ENCODE measurements at regions not wholly inside any gene's neighbourhood (a gene's known extent, or its start where the extent isn't known, plus 50 kb on each side); places are given as distances from the start of the nearest gene placed in this dataset.
"Not testable (repeated sequence)": the region's sequence is repeated elsewhere in the genome, so short reads cannot be mapped to it uniquely, and the experiment has no call there.

DNA sequence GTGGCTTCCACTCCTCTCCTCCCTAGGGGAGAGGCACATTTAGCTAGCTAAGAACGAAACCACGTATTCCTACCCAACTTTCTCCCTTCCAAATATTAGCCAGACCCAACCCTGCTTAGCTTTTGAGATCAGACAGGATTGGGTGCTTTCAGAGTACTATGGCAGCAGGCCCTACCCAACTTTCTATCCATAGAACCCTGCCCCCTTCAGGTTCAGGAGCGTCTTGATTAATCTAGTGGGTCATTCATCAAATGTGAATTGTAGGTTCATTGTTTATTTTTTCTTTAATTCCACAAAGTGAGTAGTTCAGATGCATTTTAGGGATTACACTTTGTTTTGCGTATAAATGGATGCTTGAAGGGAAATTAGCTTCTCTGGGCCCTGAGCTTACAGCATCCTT lies 188.3 kb downstream of the MIB1 start:
- DNase-seq, result no peak

DNA sequence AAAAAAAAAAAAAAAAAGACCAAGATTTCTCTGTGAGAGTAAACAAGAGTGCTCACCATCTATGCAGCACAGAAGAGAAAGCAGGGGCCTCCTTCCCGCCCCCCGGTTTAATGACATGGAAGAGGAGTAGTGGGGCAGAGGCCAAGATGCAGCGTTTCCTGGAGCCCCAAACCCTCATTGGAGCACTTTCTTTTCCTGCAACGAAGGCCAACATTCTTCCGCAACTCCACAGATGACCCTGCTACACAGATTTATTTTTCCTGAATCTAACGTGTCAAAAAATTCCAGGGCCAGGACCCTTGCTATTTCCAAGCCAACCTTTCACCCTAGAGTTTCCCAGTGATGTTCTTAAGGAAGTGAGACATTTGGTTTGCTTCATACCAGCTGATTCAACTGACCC lies 189.6 kb downstream of the MIB1 start:
- no peak for DNase-seq

DNA sequence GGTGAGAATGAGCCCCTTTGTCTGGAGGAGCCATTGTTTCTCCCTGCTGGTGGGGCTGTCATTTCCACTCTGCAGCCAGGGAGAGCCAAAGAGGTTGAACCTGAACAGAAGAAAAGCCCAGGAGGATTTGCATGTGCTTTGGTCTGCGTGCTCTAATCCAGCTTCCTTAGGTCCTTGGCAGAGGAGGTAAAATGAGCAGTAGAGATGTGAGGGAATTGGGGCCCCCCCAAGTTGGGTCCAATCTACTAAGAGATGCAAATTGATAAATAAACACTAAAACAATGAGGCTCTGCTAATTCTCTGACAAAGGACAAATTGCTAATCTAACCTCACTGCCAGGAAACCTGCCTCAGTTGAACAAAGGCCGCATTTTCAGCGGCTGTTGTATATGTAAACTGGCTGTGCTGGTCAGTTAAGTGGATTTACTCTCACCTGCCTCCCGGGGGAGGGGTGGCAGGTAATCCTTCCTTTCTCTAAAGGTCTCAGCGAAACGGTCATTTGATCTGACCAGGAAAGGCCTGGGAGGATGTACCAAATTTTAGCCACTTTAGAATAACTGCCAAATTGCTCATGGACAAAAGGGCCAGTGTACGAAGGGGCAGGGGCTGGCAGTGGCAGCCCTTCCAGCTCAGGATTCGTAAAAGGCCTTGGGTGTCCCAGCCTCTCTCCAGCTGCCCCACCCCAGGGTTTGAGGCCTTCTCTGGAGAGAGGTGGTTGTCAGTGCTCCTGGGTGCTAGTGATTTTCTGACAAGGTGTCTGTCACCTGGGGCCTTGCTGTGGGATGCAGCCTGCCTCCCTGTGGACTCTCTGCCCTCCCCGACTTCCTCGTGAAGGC lies 193.6 kb downstream of the MIB1 start:
- no peak for DNase-seq

DNA sequence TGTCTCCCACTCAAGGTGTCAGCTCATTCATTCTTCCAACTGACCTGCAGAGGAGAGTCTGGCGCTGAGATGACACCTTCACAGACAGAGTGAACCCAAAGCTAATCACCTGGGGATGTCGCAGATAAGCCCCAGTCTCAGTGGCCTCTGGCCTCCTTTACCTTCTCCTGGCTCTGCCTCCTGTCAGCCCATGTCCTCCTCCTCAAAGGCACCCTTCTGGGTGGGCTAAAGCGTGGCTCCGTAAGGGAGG lies 194.1 kb downstream of the MIB1 start:
- DNase-seq, result no peak

DNA sequence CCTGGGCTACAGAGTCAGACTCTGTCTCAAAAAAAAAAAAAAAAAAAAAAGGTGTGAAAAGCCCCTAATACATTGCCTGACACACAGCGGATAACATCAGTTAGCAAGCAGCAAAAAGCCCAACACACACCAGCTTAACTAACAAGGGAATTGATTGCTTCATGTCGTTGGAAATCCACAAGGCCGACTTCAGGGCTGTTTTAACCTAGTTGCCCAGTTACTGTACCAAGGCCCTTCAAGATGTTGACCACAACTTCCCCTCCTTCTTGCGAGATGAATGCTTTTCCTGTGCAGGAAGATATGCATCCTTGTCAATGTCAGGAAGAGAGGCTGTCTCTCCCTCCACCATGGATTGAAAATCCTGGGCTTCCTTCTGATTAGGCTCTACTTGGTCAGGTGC lies 202.9 kb downstream of the MIB1 start:
- no peak for DNase-seq

DNA sequence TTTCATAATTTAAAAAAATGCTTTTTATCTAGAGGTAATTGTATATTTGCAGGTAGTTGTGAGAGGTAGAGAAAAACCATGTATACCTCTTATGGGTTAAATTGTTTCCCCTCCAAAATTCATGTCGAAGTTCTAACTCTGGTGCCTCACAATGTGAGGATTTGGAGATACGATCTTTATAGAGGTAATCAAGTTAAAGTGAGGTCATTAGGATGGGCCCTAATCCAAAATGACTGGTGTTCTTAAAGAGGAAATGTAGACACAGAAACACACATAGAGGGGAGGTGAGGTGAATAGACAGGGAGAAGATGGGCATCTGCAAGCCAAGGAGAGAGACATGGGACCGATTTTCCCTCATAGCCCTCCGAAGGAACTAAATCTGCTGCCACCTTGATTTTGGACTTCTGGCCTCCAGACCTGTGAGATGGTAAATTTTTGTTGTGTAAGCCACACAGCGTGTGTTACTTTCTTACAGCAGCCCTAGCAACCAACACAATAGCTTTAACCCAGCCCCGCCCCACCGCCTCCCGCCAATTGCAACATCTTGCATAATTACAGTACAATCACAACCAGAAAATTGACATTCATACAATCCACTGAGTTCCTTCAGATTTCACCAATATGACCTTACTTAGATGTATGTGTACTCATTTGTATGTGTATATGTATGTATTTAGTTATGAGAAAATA lies 208.9 kb downstream of the MIB1 start:
- no peak for DNase-seq

DNA sequence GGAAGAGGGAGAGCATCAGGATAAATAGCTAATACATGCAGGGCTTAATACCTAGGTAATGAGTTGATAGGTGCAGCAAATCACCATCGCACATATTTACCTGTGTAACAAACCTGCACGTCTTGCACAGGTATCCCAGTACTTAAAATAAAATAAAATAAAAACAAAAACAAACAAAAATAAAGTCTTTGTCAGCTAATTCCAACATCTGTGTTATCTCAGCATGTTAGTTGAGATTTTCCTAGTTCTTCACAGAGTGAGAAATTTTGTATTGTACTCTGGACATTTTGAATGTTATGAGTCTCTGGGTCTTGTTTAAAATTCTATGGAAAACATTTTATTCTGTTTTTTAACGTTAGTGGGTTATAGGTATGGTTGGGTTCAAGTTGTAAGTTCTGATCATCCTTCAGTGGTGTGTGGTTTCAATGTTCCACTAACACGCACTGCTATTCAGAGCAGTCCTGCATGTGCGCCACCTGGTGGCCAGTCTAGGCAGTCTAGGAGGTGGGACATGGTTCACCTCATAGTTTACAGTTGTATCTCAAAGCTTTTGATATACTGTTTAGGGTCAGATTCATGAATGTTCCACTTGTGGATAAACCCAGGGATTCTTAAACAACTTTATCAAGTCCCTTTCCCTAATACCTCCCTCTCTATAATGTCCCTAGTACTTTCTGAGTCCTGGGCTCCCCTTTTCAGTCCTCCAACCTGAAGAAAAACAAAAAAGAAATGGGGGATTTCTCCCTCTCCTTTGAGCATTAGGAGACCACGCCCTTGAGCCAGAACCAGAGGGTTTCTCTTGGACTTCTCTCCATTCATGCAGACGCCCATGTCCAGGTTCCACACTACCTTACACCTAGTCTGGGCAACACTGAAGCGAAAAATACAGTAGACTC lies 213.4 kb upstream of the GATA6 start:
- peak; percentile 8 for DNase-seq

DNA sequence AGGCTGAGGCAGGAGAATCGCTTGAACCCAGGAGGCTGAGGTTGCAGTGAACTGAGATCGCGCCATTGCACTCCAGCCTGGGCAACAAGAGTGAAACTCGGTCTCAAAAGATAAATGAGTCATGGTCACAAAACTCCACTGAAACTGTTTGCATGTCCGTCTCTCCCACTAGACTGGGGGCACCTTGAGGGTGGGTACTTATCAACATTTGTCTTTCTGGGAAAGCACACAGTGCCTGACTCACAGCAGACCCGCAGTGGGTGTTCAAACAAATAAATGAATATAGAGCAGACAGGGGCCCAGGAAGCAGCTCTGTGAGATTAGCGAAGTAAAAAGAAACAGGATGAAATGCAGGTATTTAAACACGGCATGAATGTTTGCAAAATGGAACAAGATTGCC lies 211.1 kb upstream of the GATA6 start:
- DNase-seq, result no peak

DNA sequence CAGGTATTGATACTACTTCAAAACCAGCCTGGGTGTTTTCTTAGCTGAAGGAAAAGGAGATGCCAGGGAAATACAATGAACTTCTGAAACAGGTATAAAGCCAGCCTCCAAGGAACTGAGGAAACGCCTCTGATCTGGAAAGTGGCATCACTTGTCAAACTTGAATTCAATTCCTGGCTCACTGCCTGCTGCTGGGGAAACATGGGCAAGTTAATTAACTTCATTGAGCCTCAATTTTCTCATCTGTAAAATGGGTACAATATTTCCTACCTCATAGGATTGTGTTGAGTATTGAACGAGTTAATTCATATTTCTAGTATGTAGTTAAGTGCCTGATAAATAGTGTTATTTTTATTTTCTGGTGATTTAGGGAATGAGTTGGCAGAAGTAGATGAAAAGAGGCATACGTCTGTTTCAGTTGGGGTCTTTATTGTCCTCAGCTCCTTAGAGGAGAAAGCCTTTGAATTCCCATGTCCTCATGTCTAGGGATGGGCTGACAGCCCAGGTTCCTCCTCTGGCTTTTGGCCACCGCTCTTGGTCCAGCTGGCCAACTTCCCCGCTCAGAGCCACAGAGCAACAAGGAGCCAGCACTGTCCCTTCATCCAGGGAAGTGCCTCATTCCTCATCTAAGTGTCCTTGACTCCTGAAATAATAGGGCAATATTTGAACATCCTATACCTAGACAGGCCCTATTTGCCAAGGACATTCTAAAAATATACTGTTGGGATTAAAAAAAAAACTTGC lies 210.5 kb upstream of the GATA6 start:
- DNase-seq, result no peak

DNA sequence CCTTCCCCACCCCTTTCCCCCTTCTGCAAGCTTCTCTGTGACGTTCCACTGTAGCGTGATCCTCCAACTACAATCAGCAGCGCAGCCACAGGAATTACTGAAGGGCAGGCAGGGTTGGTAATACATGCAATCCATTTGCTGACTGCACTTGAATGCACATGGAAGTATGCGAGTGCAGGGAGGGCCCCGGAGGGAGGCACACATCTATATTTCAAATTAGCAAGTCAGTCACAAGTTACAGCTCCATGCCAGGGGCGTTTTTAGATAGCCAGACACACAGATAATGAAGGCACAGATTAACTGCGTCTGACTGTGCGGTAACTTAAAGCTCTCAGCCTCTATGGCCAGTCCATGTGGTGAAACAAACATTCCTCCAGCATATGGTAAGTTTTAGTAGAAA lies 209.2 kb upstream of the GATA6 start:
- no peak for DNase-seq

DNA sequence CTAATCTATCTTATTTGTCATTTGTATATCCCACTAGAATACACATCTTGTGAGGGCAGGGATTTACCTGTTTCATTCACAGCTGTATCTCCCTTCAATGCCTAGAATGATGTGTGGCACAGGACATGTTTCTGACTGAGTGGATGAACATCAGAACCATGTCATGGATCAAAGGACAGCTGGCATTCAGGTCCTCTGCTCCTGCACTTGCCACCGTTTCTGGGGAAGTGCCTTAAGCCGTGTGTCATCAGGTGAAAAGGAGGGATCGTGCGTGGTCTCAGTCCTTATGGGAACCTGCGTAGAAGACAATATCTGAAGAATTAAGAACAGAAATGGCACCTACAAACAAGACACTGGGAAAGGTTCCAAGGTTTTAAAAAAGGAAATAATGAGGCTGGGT lies 206.1 kb upstream of the GATA6 start:
- no peak for DNase-seq

DNA sequence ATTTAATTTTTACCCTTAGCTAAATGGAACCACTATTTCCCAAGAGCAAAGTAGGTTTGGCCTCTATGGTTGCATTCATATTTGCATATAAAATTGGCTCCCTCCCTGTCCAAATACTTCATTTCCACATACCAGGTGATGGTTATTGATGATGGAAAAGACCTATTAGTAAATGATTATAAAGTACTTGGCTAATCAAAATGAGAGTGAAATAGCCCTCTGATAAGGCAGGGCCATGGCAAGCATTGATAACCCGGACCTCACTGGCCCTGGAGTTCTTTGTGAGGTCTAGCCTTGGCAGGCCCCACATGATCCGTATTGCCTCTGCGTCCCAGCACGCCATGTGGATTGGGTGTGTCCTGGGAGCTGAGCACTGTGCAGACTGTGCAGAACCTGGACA lies 201.1 kb upstream of the GATA6 start:
- DNase-seq, result no peak

DNA sequence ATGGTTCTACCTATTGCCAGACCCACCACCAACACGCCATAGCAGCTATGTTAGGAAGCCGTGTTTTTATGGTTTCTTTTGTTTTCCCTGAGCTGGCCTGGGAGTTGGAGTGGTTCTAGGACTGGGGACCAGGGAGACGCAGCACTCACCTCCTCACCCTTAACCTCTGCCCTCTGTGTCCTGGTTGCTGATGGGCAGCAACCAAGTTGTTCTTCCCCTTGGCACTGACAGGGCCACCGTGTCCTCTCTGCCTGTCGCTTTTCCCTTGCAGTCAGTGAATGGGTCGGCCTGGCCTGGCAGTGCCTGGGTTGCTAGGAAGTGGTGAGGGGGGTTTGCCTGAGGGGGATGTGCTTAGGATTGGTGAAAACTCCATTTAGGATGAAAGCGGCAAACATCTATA lies 197.1 kb upstream of the GATA6 start:
- DNase-seq, result no peak

DNA sequence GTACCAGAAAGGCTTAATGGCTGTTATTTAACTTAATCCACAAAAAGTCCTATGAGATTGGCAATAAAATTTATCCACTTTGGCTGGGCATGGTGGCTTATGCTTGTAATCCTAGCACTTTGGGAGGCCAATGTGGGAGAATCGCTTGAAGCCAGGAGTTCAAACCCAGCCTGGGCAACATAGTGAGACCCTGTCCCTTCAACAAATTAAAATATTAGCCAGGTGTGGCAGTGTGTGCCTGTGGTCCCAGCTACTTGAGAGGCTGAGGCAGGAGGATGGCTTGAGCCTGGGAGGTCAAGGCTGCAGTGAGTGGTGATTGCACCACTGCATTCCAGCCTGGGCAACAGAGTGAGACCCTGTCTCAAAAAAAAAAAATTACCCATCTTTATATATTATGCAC lies 193.4 kb upstream of the GATA6 start:
- not testable (repeated sequence) for DNase-seq

DNA sequence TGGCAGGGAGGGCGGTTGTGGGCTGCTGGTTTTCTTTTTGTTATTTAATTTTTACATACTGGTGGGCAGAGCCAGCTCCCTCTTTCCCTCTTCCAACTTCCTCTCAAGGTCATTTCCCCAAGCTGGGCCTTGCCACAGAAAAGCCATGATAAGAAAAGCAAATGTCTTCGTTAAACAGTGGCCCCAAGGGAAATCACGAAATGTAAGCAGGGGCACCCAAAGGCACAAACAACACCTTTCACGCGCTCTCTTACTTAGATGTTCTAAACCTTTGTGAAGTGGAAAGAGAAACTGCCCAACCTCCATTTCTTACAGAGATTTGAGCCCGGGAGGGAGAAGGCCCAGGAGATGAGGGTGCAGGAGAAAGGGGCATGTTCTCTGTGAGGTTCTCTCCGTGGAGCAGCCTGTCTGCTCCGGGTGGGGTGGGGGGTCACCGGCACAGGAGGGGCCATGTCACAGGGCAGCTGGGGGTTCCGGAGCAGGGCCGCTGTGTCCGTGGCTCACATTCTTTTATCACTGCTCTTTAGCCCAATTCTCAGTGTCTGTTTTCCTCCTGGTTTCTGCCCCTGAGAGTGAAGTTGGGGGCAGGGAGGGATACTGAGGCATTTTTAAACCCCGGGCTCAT lies 190.7 kb upstream of the GATA6 start:
- no peak for DNase-seq

DNA sequence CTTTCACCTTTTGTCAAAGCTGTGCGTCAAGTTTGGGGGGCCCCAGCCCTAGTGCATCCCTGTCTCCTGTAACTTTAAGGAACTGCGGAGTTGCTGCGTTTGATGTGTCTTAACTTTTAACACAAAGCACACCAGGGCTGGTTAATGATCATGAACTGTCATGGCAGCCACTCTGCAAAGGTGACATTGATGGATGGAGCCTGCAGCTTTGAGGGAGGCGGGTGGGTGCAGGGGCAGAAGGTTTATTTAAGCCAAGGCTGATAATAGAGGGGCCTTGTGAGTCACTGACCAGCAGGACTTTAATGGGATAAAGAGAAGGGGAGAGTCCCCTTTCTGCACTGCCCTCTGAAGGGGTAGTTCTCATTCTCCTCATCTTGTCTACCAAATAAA lies 190.2 kb upstream of the GATA6 start:
- DNase-seq, result no peak

DNA sequence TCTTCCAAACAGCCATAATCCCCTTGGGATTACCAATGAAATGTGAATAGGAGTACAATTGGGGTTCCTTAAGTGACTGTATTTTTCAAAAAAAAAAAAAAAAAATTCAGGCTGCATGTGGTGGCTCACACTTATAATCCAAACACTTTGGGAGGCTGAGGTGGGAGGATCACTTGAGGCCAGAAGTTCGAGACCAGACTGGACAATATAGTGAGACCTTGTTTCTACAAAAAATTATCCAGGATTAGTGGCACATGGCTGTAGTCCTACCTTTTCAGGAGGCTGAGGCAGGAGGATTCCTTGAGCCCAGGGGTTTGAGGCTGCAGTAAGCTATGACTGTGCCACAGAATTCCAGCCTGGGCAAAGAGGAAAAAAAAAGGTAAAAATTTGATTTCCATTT lies 189.6 kb upstream of the GATA6 start:
- DNase-seq, result no peak

DNA sequence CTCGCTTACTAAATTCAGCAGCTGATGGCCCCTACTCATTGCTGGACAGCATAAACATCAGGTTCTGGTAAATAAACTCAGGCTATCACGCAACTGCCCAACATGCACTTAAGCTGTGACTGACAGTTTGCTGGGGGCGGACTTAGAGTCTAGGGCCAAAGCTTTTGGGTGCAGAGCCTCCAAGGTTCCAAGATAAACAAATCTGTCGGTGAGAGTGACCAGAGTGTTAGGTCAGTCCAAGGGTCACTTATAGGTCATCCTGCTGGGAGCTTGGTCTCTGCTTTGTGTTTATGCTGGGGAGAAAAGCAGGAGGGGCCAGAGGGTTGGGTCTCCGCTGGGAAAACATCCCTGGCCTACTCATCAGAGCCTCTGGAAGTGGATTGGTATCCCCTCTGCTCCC lies 188.6 kb upstream of the GATA6 start:
- DNase-seq, result no peak

DNA sequence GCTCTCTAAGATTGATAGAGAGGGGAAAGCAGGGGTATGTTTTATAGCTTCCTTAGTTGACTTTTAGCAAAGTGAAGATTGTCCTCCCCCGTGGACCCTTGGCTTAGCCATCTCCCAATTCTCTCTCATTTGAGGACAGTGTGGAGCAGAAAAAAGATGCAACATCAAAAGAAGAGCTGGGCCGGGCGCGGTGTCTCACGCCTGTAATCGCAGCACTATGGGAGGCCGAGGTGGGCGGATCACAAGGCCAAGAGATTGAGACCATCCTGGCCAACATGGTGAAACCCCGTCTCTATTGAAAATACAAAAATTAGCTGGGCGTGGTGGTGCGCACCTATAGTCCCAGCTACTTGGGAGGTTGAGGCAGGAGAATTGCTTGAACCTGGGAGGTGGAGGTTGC lies 187.9 kb upstream of the GATA6 start:
- DNase-seq, result not testable (repeated sequence)

DNA sequence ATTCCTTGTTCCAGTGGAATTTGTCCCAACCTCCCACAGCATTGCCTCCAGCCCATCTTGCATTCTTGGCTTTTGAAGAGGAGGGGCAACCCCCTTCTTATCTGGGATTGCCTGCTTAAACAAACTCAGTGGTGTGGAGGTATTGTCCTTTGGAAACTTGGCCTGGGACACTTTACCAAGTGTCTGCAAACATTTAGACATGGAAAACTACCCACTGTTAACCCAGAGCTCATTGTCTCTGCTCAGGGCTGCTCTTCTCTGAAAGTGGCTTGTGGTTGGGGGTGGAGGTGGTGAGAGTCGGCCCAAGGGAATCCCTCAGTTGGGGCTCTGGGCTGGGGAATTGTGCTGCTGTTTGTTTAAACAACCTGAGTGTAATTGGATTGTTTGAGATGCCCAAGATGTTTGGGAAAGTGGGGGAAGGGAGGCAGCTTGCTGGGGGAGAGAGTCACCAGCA lies 178.3 kb upstream of the GATA6 start:
- no peak for DNase-seq

DNA sequence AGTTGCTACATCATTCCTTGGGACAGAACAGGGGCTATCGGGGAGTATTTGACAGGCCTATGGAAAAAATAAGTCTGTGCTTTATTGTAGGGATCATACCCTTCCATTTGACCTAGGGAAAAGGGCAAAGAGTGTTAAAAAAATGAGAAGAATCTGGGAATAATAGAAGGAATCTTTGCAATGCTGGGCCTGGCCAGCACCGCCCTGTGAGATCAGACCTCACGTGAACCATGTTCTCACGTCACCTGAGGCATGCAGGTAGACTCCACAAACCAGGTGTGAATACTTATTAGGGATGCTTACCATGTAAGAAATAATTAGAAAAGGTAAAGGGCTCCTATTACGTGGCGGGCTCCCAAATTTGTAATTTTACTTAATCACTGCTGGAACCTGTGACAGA lies 177.5 kb upstream of the GATA6 start:
- DNase-seq, result no peak

DNA sequence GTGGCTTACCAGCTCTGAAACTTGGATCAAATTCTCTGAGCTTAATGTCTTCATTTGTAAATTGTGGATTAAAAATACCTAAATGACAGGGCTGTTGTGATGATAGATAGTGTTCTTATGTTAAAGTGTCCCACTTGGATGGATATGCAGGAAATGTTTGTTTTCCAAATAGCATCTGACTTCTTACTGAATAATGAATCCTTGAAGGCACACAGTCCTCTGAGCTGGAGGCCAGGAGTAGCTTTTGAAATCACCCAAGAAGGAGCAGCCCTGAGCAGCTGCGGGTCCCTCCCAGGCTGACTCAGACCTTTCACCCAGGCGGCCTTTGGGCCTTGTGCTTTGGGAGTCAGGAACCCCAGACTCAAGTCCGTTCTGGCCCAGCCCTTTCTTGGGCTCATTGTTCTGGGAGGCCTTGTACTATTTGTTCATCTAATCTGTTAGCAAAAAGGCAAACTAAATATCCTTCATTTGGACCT lies 173.0 kb upstream of the GATA6 start:
- no peak for DNase-seq

All from NCI-H446 treated with DMSO at 0.1 percent for 48 hours (cell line).